GM12878 (cell line): ENCODE measurements at regions not wholly inside any gene's neighbourhood (a gene's known extent, or its start where the extent isn't known, plus 50 kb on each side); places are given as distances from the start of the nearest gene placed in this dataset.

ENCODE experiments used
- ATAC-seq: fragments of 200-7000 bp; cut with Tn5 transposase; 3 replicates; pipeline ENCODE4 v1.9.1; 2020; ENCODE audit warnings: mild to moderate bottlenecking, moderate library complexity
- BruUV-seq: library from RNA; stranded (reverse); fragments of 400-500 nt; replicated peaks from 2 replicates; lab custom pipeline; 2021; lab: Mats Ljungman, UMichigan
- CTCF ChIA-PET: fragments of 300-600 bp; sonication (Branson Sonifier 250); formaldehyde crosslinking; extraction: SDS; loops from one replicate; lab custom pipeline; 2021; ENCODE audit warnings: inconsistent platforms; lab: Yijun Ruan, JAX
- POLR2A ChIA-PET: fragments of 350-600 bp; formaldehyde crosslinking; extraction: SDS; loops from one replicate; lab custom pipeline; 2021; ENCODE audit warnings: inconsistent platforms; lab: Charles Lee
- RAD21 ChIA-PET: fragments of 300-600 bp; sonication (Branson Sonifier 250); formaldehyde crosslinking; loops from one replicate; lab custom pipeline; 2023; ENCODE audit warnings: antibody characterized with exemption; ENCODE audit not compliant: unreplicated experiment; lab: Charles Lee
- SMC1A ChIA-PET: fragments of 300-600 bp; sonication (Branson Sonifier 250); formaldehyde crosslinking; loops from one replicate; lab custom pipeline; 2023; ENCODE audit not compliant: unreplicated experiment, uncharacterized antibody; lab: Charles Lee
- DNase-seq: peaks from one replicate; pipeline ENCODE4 v3.0.0-alpha.2; 2011; ENCODE audit warnings: low read depth, low spot score
- FAIRE-seq: peaks from 3 replicates; lab custom pipeline; 2011; peaks lifted over from hg19 to GRCh38; lab: Jason Lieb, UNC
- H2AFZ ChIP-seq: 2 replicates; pipeline ENCODE4 v1.6.0; 2011; ENCODE audit warnings: low read depth, low read length, control low read depth; ENCODE audit not compliant: control insufficient read depth
- H3K27ac ChIP-seq: 2 replicates; pipeline ENCODE4 v1.5.1; 2011; ENCODE audit warnings: control low read depth; ENCODE audit not compliant: control insufficient read depth, insufficient read depth
- H3K27me3 ChIP-seq, 2 experiments: replicated peaks in 1 of 2; 2 replicates each; pipeline versions ENCODE4 v1.6.0 to v1.6.1; 2011; ENCODE audit warnings: low read length in 1 of 2; ENCODE audit not compliant: control insufficient read depth in 2 of 2, insufficient read depth in 2 of 2
- H3K36me3 ChIP-seq, 2 experiments: 2 replicates each; pipeline ENCODE4 v1.5.1; 2011; ENCODE audit warnings: low read length in 1 of 2; ENCODE audit not compliant: control insufficient read depth in 2 of 2, insufficient read depth in 2 of 2
- H3K4me1 ChIP-seq: 2 replicates; pipeline ENCODE4 v1.6.1; 2011; ENCODE audit warnings: mild to moderate bottlenecking, low read length, moderate library complexity, mixed read lengths; ENCODE audit not compliant: control insufficient read depth, insufficient read depth
- H3K4me2 ChIP-seq: 2 replicates; pipeline ENCODE4 v1.6.0; 2011; ENCODE audit warnings: control low read depth; ENCODE audit not compliant: control insufficient read depth, insufficient read depth
- H3K4me3 ChIP-seq: fragments of 200-600 bp; sonication (generic); 2 replicates; pipeline ENCODE4 v1.5.1; 2016
- H3K79me2 ChIP-seq: 2 replicates; pipeline ENCODE4 v1.6.0; 2011; ENCODE audit warnings: low read length; ENCODE audit not compliant: control insufficient read depth, insufficient read depth
- H3K9ac ChIP-seq: 2 replicates; pipeline ENCODE4 v1.8.0; 2011; ENCODE audit warnings: low read length, control low read depth, mixed read lengths; ENCODE audit not compliant: control insufficient read depth, insufficient read depth
- H3K9me3 ChIP-seq: replicated peaks from 3 replicates; pipeline ENCODE4 v1.5.1; 2011; ENCODE audit warnings: mild to moderate bottlenecking, low read length; ENCODE audit not compliant: control insufficient read depth, insufficient read depth
- H4K20me1 ChIP-seq: 2 replicates; pipeline ENCODE4 v1.6.0; 2011; ENCODE audit not compliant: control insufficient read depth, insufficient read depth
- POLR2AphosphoS2 ChIP-seq: IDR thresholded peaks from 2 replicates; pipeline ENCODE4 v1.6.1; 2011; ENCODE audit warnings: low read depth, mild to moderate bottlenecking, low read length, improper control_type of control experiment, moderate library complexity
- ZNF207 ChIP-seq: fragments of 450-650 bp; IDR thresholded peaks from 2 replicates; pipeline ENCODE4 v1.6.1; 2014; ENCODE audit warnings: antibody characterized with exemption, mild to moderate bottlenecking, borderline replicate concordance
- WGBS: methylation state at CpG from one replicate; pipeline ENCODE4 v1.1.6; 2016; ENCODE audit warnings: low lambda C conversion rate; ENCODE audit not compliant: insufficient replicate concordance, insufficient coverage; ENCODE audit errors: missing lambda C conversion rate; 5-methylcytosine and 5-hydroxymethylcytosine counted together
- in situ Hi-C: fragments of 300-500 bp; cut with MboI; formaldehyde crosslinking; loops from 9 replicates; pipeline ENCODE4 v1.14.3; 2018; ENCODE audit warnings: mixed read lengths
- intact Hi-C: fragments of 100-400 bp; cut with micrococcal nuclease; formaldehyde crosslinking; loops from one replicate; pipeline ENCODE4 v1.14.2; 2022; ENCODE audit not compliant: unreplicated experiment
- TF ChIP-seq, protein P1 (sequence below): IDR thresholded peaks from 2 replicates; pipeline ENCODE4 v1.6.1; 2012; ENCODE audit warnings: improper control_type of control experiment, low read depth, low read length; ENCODE audit not compliant: insufficient replicate concordance
- TF ChIP-seq, protein P2 (sequence below): fragments of 450-650 bp; IDR thresholded peaks from 2 replicates; pipeline ENCODE4 v1.6.1; 2017; ENCODE audit warnings: antibody characterized with exemption, mild to moderate bottlenecking, moderate library complexity

DNA sequence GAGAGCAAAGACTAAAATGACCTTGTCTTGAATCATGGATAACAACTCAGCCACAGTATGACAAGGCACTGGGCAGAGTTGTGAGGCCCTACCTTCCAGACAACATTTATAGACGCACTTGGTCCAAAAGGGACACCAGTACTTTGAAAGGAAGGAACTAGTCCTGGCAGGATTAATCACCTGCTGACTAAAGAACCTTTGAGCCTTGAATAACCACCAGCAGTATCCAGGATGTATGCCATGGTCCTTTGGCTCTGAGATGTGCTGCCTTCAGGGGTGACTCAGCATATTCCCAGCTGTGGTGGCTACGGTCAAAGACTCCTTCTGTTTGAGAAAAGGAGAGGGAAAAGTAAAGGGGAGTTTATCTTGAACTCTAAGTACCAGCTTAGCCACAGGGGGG lies 118.1 kb upstream of the PRR32 start:
- POLR2A ChIA-PET: no interaction called here
- no peaks in the 10 kb centered on the region for H3K9me3 ChIP-seq
- H3K4me3 ChIP-seq: no peak overlapping the region
- no peaks in the 10 kb centered on the region for H3K27me3 ChIP-seq
- H3K79me2 ChIP-seq: no peaks in the 10 kb centered on the region
- no peaks in the 10 kb centered on the region for H3K4me1 ChIP-seq
- BruUV-seq: no TSS peak
- RAD21 ChIA-PET: no interaction called here
- 0% methylated on average over 2 of the region's 2 CpGs for WGBS
- in situ Hi-C loops (no loop called here), intact Hi-C loops (no loop called here)
- no peak for ATAC-seq
- SMC1A ChIA-PET: no interaction called here
- H3K9ac ChIP-seq: no peak overlapping the region
- CTCF ChIA-PET: no interaction called here
- H3K4me2 ChIP-seq: no peak overlapping the region
- no peak for FAIRE-seq
- TF ChIP-seq, protein P1, sequence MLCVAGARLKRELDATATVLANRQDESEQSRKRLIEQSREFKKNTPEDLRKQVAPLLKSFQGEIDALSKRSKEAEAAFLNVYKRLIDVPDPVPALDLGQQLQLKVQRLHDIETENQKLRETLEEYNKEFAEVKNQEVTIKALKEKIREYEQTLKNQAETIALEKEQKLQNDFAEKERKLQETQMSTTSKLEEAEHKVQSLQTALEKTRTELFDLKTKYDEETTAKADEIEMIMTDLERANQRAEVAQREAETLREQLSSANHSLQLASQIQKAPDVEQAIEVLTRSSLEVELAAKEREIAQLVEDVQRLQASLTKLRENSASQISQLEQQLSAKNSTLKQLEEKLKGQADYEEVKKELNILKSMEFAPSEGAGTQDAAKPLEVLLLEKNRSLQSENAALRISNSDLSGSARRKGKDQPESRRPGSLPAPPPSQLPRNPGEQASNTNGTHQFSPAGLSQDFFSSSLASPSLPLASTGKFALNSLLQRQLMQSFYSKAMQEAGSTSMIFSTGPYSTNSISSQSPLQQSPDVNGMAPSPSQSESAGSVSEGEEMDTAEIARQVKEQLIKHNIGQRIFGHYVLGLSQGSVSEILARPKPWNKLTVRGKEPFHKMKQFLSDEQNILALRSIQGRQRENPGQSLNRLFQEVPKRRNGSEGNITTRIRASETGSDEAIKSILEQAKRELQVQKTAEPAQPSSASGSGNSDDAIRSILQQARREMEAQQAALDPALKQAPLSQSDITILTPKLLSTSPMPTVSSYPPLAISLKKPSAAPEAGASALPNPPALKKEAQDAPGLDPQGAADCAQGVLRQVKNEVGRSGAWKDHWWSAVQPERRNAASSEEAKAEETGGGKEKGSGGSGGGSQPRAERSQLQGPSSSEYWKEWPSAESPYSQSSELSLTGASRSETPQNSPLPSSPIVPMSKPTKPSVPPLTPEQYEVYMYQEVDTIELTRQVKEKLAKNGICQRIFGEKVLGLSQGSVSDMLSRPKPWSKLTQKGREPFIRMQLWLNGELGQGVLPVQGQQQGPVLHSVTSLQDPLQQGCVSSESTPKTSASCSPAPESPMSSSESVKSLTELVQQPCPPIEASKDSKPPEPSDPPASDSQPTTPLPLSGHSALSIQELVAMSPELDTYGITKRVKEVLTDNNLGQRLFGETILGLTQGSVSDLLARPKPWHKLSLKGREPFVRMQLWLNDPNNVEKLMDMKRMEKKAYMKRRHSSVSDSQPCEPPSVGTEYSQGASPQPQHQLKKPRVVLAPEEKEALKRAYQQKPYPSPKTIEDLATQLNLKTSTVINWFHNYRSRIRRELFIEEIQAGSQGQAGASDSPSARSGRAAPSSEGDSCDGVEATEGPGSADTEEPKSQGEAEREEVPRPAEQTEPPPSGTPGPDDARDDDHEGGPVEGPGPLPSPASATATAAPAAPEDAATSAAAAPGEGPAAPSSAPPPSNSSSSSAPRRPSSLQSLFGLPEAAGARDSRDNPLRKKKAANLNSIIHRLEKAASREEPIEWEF: no peak
- TF ChIP-seq ZNF207: no peak
- TF ChIP-seq, protein P2, sequence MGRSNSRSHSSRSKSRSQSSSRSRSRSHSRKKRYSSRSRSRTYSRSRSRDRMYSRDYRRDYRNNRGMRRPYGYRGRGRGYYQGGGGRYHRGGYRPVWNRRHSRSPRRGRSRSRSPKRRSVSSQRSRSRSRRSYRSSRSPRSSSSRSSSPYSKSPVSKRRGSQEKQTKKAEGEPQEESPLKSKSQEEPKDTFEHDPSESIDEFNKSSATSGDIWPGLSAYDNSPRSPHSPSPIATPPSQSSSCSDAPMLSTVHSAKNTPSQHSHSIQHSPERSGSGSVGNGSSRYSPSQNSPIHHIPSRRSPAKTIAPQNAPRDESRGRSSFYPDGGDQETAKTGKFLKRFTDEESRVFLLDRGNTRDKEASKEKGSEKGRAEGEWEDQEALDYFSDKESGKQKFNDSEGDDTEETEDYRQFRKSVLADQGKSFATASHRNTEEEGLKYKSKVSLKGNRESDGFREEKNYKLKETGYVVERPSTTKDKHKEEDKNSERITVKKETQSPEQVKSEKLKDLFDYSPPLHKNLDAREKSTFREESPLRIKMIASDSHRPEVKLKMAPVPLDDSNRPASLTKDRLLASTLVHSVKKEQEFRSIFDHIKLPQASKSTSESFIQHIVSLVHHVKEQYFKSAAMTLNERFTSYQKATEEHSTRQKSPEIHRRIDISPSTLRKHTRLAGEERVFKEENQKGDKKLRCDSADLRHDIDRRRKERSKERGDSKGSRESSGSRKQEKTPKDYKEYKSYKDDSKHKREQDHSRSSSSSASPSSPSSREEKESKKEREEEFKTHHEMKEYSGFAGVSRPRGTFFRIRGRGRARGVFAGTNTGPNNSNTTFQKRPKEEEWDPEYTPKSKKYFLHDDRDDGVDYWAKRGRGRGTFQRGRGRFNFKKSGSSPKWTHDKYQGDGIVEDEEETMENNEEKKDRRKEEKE: no peak
- TF ChIP-seq POLR2AphosphoS2: no peak
- H2AFZ ChIP-seq: no peak overlapping the region
- H3K27ac ChIP-seq: no peak overlapping the region
- H3K36me3 ChIP-seq: no peaks in the 10 kb centered on the region
- DNase-seq: no peak
- no peaks in the 10 kb centered on the region for H4K20me1 ChIP-seq
